Lower leg skin (tissue), 3 donors: ENCODE measurements at regions not wholly inside any gene's neighbourhood (a gene's known extent, or its start where the extent isn't known, plus 50 kb on each side); places are given as distances from the start of the nearest gene placed in this dataset.

Source experiments
- CTCF ChIP-seq, 3 donors: fragments of 450-650 bp; IDR thresholded peaks; one replicate each; pipeline ENCODE4 v1.5.1; 2016; ENCODE audit warnings: antibody characterized with exemption in 3 of 3, mild to moderate bottlenecking in 3 of 3, moderate library complexity in 2 of 3
- POLR2A ChIP-seq, 2 donors: fragments of 450-650 bp; IDR thresholded peaks; one replicate each; pipeline ENCODE4 v1.6.1; 2016 to 2017; ENCODE audit warnings: antibody characterized with exemption in 2 of 2, mild to moderate bottlenecking in 1 of 2, moderate library complexity in 1 of 2

GRCh38 chr2:126774761-126775160 is 118.8 kb downstream of the GYPC start:
- TF ChIP-seq CTCF (IDR thresholded peaks at IDR 0.05) (no peak), POLR2A (IDR thresholded peaks at IDR 0.05) (no peak)
